CD4-positive, alpha-beta T cell treated with Interleukin-17A for 1 hour (primary cell): ENCODE measurements at regions not wholly inside any gene's neighbourhood (a gene's known extent, or its start where the extent isn't known, plus 50 kb on each side); places are given as distances from the start of the nearest gene placed in this dataset.

Source experiments
- DNase-seq: peaks from one replicate; pipeline ENCODE4 v3.0.0-alpha.2; 2020

GRCh38 chr18:1884623-1885022 is 686.7 kb downstream of the METTL4 start:
- no peak for DNase-seq

DNA sequence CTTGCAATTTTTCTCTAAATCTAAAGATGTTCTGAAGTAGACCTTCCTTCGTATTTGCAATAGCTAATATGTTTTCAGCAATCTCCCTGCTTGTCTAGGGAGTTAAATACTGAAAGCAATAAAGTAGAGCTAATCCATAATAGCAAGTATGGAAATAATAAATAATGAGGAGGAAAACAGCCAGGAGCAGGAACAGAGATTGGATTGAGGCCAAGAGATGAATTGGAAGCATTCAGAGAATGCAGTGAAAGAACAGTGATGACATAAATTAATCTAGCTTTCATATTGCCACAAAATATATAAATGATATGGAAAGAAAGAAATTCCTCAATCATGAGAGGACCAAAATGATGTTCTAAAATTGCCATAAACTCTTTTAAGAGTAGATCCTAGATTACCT is 679.7 kb downstream of the METTL4 start:
- no peak for DNase-seq

- DNase-seq: no peak
Measured at GRCh38 chr18:1892191-1892590, 679.1 kb downstream of the METTL4 start.

GRCh38 chr18:1895456-1896185 is 675.7 kb downstream of the METTL4 start:
- no peak for DNase-seq

DNA sequence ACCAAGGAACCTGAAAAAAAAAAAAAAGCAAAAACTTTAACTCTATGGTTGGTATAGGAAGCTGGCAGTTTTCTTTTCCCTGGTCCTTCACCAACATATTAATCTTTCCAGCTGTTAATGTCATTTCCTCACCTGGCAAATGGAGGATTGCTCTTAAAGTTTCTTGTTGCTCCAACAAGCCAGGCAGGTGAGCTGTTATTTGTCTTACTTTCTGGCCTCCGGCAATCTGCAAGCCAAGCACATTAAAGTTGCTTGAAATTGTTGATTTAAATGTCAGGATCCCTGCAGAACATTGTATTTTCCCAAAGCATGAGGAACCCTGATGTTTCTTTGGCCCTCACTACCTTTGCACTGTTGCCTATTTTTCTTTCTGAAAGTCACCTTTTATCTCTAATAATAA is 664.9 kb downstream of the METTL4 start:
- DNase-seq: no peak

GRCh38 chr18:1907470-1908206 is 663.7 kb downstream of the METTL4 start:
- DNase-seq: no peak

GRCh38 chr18:1914489-1914888 is 656.8 kb downstream of the METTL4 start:
- no peak for DNase-seq

DNA sequence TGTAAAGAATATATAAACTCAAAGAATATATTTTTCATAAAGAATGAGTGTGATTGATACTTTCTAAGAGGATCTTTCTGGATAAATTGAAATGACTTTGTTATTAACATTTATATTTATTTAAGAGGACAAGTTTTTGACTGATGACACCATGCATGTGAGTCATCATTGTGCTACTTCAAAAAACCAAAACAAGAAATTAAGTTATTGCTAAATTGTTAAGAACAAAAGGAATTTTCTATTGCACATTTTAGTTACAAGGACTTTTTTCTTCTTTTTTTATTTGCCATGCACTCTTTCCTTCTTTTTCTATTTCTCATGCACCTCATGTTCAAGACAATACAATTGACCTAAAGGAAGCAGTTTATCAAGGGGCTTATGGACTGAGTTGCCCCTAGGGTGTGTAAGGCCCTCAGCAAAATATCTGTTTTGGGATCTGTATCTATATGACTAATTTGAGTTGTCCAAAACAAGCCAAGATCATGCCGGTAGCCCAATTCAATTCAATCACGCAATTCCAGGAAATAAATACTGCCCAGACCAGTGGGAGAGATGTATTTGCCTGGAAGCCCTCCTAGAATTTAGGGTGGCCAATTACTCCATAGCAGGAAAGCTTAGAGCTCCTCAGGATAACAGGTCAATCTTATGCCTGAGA is 654.3 kb downstream of the METTL4 start:
- no peak for DNase-seq

DNA sequence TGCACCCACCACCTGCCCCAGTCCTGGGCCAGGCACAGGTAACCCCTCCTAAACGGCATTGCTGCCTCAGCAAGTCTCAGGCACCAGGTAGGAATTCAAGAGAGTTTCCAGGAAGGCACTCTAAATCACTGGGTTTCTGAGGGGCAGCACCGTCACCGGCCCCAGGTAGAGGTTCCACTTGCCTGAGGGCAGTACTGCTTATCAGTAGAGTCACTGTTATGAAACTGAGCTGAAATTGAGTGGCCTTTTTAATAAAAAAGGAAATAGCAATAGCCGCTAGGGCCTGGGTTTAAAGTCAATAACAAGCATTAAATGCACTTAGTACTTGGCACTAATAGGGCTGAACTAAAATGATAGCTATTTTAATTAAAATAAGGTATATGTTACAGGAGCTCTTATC is 653.7 kb downstream of the METTL4 start:
- DNase-seq: no peak

GRCh38 chr18:1922066-1922465 is 649.2 kb downstream of the METTL4 start:
- no peak for DNase-seq

DNA sequence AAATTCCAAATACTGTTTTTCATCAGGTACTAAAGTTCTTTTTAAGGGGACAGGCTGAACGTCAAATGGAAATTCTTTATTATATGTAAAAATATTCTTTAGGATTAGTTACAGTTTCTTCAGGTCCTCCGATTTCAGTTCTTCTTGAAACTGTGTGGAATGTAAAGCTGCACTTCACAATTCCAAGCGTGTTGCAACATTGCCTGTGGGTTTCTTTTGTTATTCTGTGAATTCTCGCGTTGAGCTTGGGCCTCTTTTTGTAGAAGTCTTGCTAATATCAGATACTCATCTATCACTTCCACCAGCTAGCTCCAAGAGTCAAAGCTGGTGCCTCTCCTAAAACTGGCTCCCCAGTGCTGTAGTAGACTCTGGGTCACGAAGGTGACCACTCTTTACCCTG is 642.6 kb downstream of the METTL4 start:
- DNase-seq: no peak

- DNase-seq: no peak
Measured at GRCh38 chr18:1929720-1930119, 641.6 kb downstream of the METTL4 start.

DNA sequence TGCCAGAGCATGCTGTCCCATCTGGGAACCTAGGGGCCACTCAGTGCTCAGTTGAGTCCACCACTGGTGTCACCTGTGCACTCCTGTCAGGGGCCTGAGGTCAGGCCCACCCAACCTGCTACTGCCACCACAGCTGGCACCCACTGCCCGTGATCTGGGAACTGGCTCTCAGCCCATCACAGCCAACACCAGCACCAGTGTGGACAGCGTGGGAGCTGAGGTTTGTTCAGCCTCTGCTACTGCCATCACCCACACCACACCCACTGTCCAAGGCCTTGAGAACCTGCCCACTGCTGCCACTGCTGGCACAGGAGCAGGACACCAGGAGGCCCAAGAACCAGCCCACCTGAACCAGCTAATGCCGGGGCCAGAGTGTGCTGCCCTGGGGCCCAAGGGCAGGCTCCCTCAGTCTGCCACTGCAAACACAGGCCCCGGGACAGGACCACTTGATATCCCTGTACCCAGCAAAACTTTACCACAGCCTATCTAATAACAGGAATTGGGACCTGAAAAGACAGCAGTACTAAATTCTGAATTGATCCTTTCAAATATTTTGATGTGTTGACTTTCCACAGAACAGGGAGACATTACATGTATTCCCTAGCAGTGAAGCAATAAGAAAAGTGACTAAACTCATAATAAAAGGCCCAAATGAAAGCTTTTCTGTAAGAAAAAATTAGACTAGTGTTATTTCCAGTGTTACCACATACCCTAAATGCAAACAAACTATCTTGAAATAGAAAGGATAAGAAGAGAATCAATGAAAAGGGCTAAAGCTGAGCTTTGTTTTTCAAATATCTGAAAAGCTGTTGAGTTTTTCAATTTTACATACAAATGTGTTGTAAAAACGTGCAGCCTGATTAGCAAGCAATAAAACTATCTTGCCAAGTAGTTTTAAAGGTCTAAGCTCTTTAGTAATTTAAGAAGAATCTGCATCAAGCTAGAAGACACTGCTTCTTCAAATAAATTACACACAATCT is 640.7 kb downstream of the METTL4 start:
- DNase-seq: no peak

DNA sequence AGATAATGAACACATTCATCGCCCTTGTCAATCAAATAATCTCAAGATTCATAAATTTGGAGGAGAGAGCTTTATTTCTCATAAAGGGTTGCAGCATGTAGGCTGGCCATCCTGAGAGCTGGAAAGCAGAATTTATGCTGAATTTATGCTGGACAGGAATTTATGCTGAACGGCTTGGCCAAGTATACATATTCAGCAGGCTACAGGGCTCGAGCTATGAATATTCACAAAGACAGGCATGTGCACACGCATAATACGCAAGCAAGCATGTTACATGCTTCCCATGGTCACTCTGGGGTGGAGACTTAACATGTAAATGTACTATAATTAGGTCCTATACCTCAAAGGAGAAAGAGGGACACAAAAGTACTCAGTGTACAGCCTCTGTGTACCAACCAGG is 618.8 kb downstream of the METTL4 start:
- DNase-seq: no peak

GRCh38 chr18:1954583-1955312 is 616.6 kb downstream of the METTL4 start:
- no peak for DNase-seq

DNA sequence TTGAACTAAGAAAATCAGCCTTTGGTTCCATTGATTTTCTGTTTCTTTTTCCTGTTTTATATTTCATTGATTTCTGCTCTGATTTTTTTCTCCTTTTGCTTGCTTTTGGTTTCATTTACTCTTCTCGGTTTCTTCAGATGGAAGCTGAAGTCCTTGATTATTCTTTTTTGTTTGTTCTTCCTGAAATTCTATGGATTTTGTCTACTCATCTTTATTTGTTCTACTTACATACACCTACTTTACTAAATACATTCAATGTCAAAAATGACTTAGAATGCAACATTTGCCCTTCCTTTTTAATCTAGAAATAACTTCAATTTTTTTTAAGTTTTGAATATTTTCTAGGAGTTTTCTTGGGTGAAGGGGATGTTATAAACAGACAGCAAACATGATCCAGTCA is 612.5 kb downstream of the METTL4 start:
- DNase-seq: no peak

- no peak for DNase-seq
Measured at GRCh38 chr18:1965016-1965415, 606.3 kb downstream of the METTL4 start.

DNA sequence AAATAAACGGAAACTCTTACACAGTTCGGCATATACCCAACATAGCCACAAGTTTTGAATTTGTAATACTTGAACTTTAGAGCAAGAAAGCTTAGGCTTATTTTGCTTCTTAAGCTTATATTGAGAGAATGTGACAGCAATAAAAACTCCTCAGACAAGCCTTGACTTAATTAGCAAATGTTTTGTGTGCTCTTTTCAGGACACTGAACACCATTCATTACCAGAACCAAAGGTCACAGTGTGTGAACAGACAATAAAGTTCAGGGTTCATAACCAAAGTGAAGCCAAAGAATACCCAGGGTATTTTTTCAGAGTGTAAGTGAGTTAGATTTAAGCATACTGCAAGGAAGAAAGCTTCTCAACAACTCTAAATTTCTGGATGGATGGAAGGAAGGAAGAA is 605.8 kb downstream of the METTL4 start:
- DNase-seq: no peak

DNA sequence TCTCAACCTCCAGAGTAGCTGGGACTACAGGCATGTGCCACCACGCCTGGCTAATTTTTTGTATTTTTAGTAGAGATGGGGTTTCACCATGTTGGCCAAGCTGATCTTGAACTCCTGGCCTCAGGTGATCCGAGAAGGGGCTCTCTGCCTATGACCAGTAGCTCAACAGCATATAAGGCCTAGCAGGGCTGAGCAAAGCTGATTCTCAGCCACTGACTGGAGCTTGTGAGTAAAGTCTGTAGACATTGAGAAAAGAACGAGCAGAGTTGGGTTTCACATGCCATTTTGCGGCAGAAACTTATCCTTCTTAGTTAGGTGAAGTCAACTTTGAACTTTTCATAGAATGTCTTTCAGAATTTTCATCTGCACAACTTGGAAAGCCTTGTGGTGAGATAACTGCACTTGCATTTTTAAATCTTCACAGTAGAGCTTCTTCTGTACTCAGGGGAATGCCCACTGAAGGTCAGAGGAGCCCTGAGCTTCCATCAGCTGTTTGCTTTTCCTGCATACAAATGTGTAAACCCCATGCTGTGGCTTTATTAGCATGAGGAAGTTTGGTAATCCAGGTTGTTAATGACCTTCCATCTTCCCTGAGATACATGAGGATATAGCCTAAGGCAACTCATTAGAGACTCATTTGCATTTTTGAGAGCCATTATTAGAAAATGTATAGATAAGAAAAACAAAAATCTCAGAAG is 602.4 kb downstream of the METTL4 start:
- DNase-seq: no peak

DNA sequence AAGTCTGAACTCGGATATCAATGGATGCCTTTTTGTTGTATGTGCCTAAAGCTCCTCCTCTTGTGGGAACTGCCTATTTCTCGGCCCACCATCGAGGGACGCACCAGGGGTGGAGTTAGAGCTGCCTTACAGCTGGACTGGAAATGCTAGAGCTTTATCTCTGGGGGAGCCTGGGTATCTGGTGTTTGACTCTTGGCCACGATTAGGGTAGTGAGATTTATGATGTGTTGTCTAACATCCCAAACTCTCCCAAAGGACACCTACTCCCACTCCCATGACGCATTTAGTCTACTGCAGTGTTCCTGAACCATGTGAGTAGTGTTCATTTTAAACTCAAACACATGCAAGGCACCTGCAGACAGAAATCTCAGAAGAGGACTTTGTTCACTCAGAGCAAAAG is 594.8 kb downstream of the METTL4 start:
- DNase-seq: no peak

GRCh38 chr18:1982056-1982455 is 589.2 kb downstream of the METTL4 start:
- DNase-seq: no peak
